ENCODE measurements at regions not wholly inside any gene's neighbourhood (a gene's known extent, or its start where the extent isn't known, plus 50 kb on each side); places are given as distances from the start of the nearest gene placed in this dataset.

GRCh38 chr11:64451856-64452255 lies 92.9 kb downstream of the RPS6KA4 start:
- Histone ChIP-seq H3K36me3 (ENCODE audit: insufficient read depth, low read length) (no peaks in the 10 kb centered on the region), H3K4me3 (no peak overlapping the region), H3K9me3 (ENCODE audit: low read depth, low read length) (no peaks in the 10 kb centered on the region), H3K9ac (ENCODE audit: insufficient read length) (no peak overlapping the region), H3K27ac (no peak overlapping the region)
- TF ChIP-seq POLR2AphosphoS5 (IDR thresholded peaks at IDR 0.05; ENCODE audit: borderline replicate concordance, low read depth, low read length) = no peak
- no peak for TF ChIP-seq EZH2 (IDR thresholded peaks at IDR 0.05)
- no peak for TF ChIP-seq FOXP2 (optimal IDR thresholded peaks at IDR 0.05; ENCODE audit: control extremely low read depth, extremely low read length, insufficient read depth)
- no peak for DNase-seq (ENCODE audit: low read depth, low spot score)

- no peak overlapping the region for H3K27ac ChIP-seq
- H3K9me3 ChIP-seq (ENCODE audit: low read depth, low read length) = no peaks in the 10 kb centered on the region
- no peak overlapping the region for H3K9ac ChIP-seq (ENCODE audit: insufficient read length)
- no peak for TF ChIP-seq EZH2 (IDR thresholded peaks at IDR 0.05)
- TF ChIP-seq FOXP2 (optimal IDR thresholded peaks at IDR 0.05; ENCODE audit: control extremely low read depth, extremely low read length, insufficient read depth) = no peak
- no peak for TF ChIP-seq POLR2AphosphoS5 (IDR thresholded peaks at IDR 0.05; ENCODE audit: borderline replicate concordance, low read depth, low read length)
- DNase-seq (ENCODE audit: low read depth, low spot score) = no peak
- no peaks in the 10 kb centered on the region for H3K36me3 ChIP-seq (ENCODE audit: insufficient read depth, low read length)
- H3K4me3 ChIP-seq = no peak overlapping the region
Measured at GRCh38 chr11:64453466-64453865, 94.5 kb downstream of the RPS6KA4 start.

GRCh38 chr11:64455456-64456261 lies 96.7 kb downstream of the RPS6KA4 start:
- Histone ChIP-seq H3K36me3 (ENCODE audit: insufficient read depth, low read length) (no peaks in the 10 kb centered on the region), H3K27ac (no peak overlapping the region), H3K9me3 (ENCODE audit: low read depth, low read length) (no peaks in the 10 kb centered on the region), H3K4me3 (no peak overlapping the region), H3K9ac (ENCODE audit: insufficient read length) (no peak overlapping the region)
- DNase-seq (ENCODE audit: low read depth, low spot score) = no peak
- TF ChIP-seq FOXP2 (optimal IDR thresholded peaks at IDR 0.05; ENCODE audit: control extremely low read depth, extremely low read length, insufficient read depth) (no peak), POLR2AphosphoS5 (IDR thresholded peaks at IDR 0.05; ENCODE audit: borderline replicate concordance, low read depth, low read length) (no peak), EZH2 (IDR thresholded peaks at IDR 0.05) (no peak)

GRCh38 chr11:64456509-64457320 lies 97.8 kb downstream of the RPS6KA4 start:
- no peaks in the 10 kb centered on the region for H3K9me3 ChIP-seq (ENCODE audit: low read depth, low read length)
- no peak for DNase-seq (ENCODE audit: low read depth, low spot score)
- no peak overlapping the region for H3K27ac ChIP-seq
- H3K36me3 ChIP-seq (ENCODE audit: insufficient read depth, low read length) = no peaks in the 10 kb centered on the region
- H3K4me3 ChIP-seq = no peak overlapping the region
- TF ChIP-seq EZH2 (IDR thresholded peaks at IDR 0.05) = no peak
- no peak for TF ChIP-seq POLR2AphosphoS5 (IDR thresholded peaks at IDR 0.05; ENCODE audit: borderline replicate concordance, low read depth, low read length)
- TF ChIP-seq FOXP2 (optimal IDR thresholded peaks at IDR 0.05; ENCODE audit: control extremely low read depth, extremely low read length, insufficient read depth) = no peak
- no peak overlapping the region for H3K9ac ChIP-seq (ENCODE audit: insufficient read length)

GRCh38 chr11:64457416-64458010 lies 98.2 kb upstream of the SLC22A11 start:
- H3K9me3 ChIP-seq (ENCODE audit: low read depth, low read length) = no peaks in the 10 kb centered on the region
- TF ChIP-seq FOXP2 (optimal IDR thresholded peaks at IDR 0.05; ENCODE audit: control extremely low read depth, extremely low read length, insufficient read depth) = no peak
- no peak for TF ChIP-seq POLR2AphosphoS5 (IDR thresholded peaks at IDR 0.05; ENCODE audit: borderline replicate concordance, low read depth, low read length)
- TF ChIP-seq EZH2 (IDR thresholded peaks at IDR 0.05) = no peak
- no peaks in the 10 kb centered on the region for H3K36me3 ChIP-seq (ENCODE audit: insufficient read depth, low read length)
- no peak overlapping the region for H3K27ac ChIP-seq
- H3K4me3 ChIP-seq = no peak overlapping the region
- no peak overlapping the region for H3K9ac ChIP-seq (ENCODE audit: insufficient read length)
- no peak for DNase-seq (ENCODE audit: low read depth, low spot score)

GRCh38 chr11:64458997-64459396 lies 96.7 kb upstream of the SLC22A11 start:
- no peak for DNase-seq (ENCODE audit: low read depth, low spot score)
- Histone ChIP-seq H3K9ac (ENCODE audit: insufficient read length) (no peak overlapping the region), H3K4me3 (no peak overlapping the region), H3K9me3 (ENCODE audit: low read depth, low read length) (no peaks in the 10 kb centered on the region), H3K36me3 (ENCODE audit: insufficient read depth, low read length) (no peaks in the 10 kb centered on the region), H3K27ac (no peak overlapping the region)
- TF ChIP-seq EZH2 (IDR thresholded peaks at IDR 0.05) (no peak), FOXP2 (optimal IDR thresholded peaks at IDR 0.05; ENCODE audit: control extremely low read depth, extremely low read length, insufficient read depth) (no peak), POLR2AphosphoS5 (IDR thresholded peaks at IDR 0.05; ENCODE audit: borderline replicate concordance, low read depth, low read length) (no peak)

GRCh38 chr11:64459609-64460008 lies 96.1 kb upstream of the SLC22A11 start:
- Histone ChIP-seq H3K27ac (no peak overlapping the region), H3K36me3 (ENCODE audit: insufficient read depth, low read length) (no peaks in the 10 kb centered on the region), H3K9me3 (ENCODE audit: low read depth, low read length) (no peaks in the 10 kb centered on the region), H3K9ac (ENCODE audit: insufficient read length) (no peak overlapping the region), H3K4me3 (no peak overlapping the region)
- DNase-seq (ENCODE audit: low read depth, low spot score) = no peak
- TF ChIP-seq FOXP2 (optimal IDR thresholded peaks at IDR 0.05; ENCODE audit: control extremely low read depth, extremely low read length, insufficient read depth) = no peak
- TF ChIP-seq POLR2AphosphoS5 (IDR thresholded peaks at IDR 0.05; ENCODE audit: borderline replicate concordance, low read depth, low read length) = no peak
- no peak for TF ChIP-seq EZH2 (IDR thresholded peaks at IDR 0.05)

GRCh38 chr11:64461081-64461480 lies 94.7 kb upstream of the SLC22A11 start:
- DNase-seq (ENCODE audit: low read depth, low spot score) = no peak

More at GRCh38 chr11:64461081-64461480, 94.7 kb upstream of the SLC22A11 start:
- H3K9ac ChIP-seq (ENCODE audit: insufficient read length) = no peak overlapping the region
- no peaks in the 10 kb centered on the region for H3K9me3 ChIP-seq (ENCODE audit: low read depth, low read length)
- no peak overlapping the region for H3K4me3 ChIP-seq
- H3K36me3 ChIP-seq (ENCODE audit: insufficient read depth, low read length) = no peaks in the 10 kb centered on the region
- TF ChIP-seq FOXP2 (optimal IDR thresholded peaks at IDR 0.05; ENCODE audit: control extremely low read depth, extremely low read length, insufficient read depth) (no peak), EZH2 (IDR thresholded peaks at IDR 0.05) (no peak), POLR2AphosphoS5 (IDR thresholded peaks at IDR 0.05; ENCODE audit: borderline replicate concordance, low read depth, low read length) (no peak)
- H3K27ac ChIP-seq = no peak overlapping the region

Data from SK-N-MC (cell line).